SK-N-SH (cell line): ENCODE measurements at regions not wholly inside any gene's neighbourhood (a gene's known extent, or its start where the extent isn't known, plus 50 kb on each side); places are given as distances from the start of the nearest gene placed in this dataset.

Experiments
- CTCF ChIA-PET: fragments of 300-600, 350-600 bp; formaldehyde crosslinking; extraction: SDS; loops from one replicate; lab custom pipeline; 2021; lab: Yijun Ruan, JAX
- POLR2A ChIA-PET: fragments of 350-600 bp; sonication (Branson Sonifier 250); formaldehyde crosslinking; extraction: SDS; loops from one replicate; lab custom pipeline; 2020; ENCODE audit warnings: antibody characterized with exemption, inconsistent platforms; lab: Yijun Ruan, JAX
- DNase-seq: peaks from one replicate; pipeline ENCODE4 v3.0.0; 2012
- H2AFZ ChIP-seq: fragments of 200-600 bp; sonication (generic); 2 replicates; pipeline ENCODE4 v1.8.1; 2016; ENCODE audit warnings: antibody characterized with exemption, mild to moderate bottlenecking, low read depth
- H3F3A ChIP-seq: fragments of 200-600 bp; sonication (generic); replicated peaks from 2 replicates; pipeline ENCODE3; 2016; ENCODE audit warnings: antibody characterized with exemption, mild to moderate bottlenecking; ENCODE audit not compliant: insufficient read depth
- H3K27ac ChIP-seq, 2 experiments: fragments of 200-500 bp in 1 of 2; fragments of 200-600 bp in 1 of 2; sonication (Bioruptor generic) in 1 of 2; sonication (generic), shearing (Covaris generic) in 1 of 2; 2 replicates each; pipeline versions ENCODE4 v1.5.1 to v1.6.1; 2014 to 2016; ENCODE audit warnings: low read depth in 2 of 2, inconsistent platforms in 1 of 2, low read length in 1 of 2, mild to moderate bottlenecking in 1 of 2, mixed read lengths in 1 of 2
- H3K27me3 ChIP-seq: fragments of 200-600 bp; sonication (generic), shearing (Covaris generic); 2 replicates; pipeline ENCODE4 v1.6.1; 2016; ENCODE audit warnings: mixed run types; ENCODE audit not compliant: insufficient read depth
- H3K36me3 ChIP-seq, 2 experiments: fragments of 200-500 bp in 1 of 2; fragments of 200-600 bp in 1 of 2; sonication (Bioruptor generic) in 1 of 2; sonication (generic) in 1 of 2; replicated peaks in 1 of 2; 2 replicates each; pipeline versions ENCODE3 to v1.5.1; 2014 to 2016; ENCODE audit warnings: low read length in 1 of 2, mild to moderate bottlenecking in 1 of 2; ENCODE audit not compliant: insufficient read depth in 2 of 2, control insufficient read depth in 1 of 2
- H3K4me1 ChIP-seq, 2 experiments: fragments of 200-500 bp in 1 of 2; fragments of 200-600 bp in 1 of 2; sonication (Bioruptor generic) in 1 of 2; sonication (generic), shearing (Covaris generic) in 1 of 2; 2 replicates each; pipeline versions ENCODE4 v1.5.1 to v1.6.1; 2014 to 2016; ENCODE audit warnings: low read depth in 1 of 2, low read length in 1 of 2, mixed run types in 1 of 2; ENCODE audit not compliant: insufficient read depth in 2 of 2, control insufficient read depth in 1 of 2
- H3K4me2 ChIP-seq: fragments of 200-600 bp; sonication (generic), shearing (Covaris generic); 2 replicates; pipeline ENCODE4 v1.6.1; 2017; ENCODE audit warnings: mixed run types
- H3K4me3 ChIP-seq, 2 experiments: fragments of 200-500 bp in 1 of 2; fragments of 200-600 bp in 1 of 2; sonication (Bioruptor generic) in 1 of 2; sonication (generic), shearing (Covaris generic) in 1 of 2; 2 replicates each; pipeline versions ENCODE4 v1.5.1 to v1.8.1; 2014 to 2016; ENCODE audit warnings: low read depth in 2 of 2, inconsistent platforms in 1 of 2, low read length in 1 of 2, mild to moderate bottlenecking in 1 of 2, mixed read lengths in 1 of 2, moderate library complexity in 1 of 2
- H3K79me2 ChIP-seq: fragments of 200-600 bp; sonication (generic); 2 replicates; pipeline ENCODE4 v1.8.1; 2017; ENCODE audit warnings: mild to moderate bottlenecking; ENCODE audit not compliant: insufficient read depth
- H3K9ac ChIP-seq: fragments of 200-600 bp; sonication (generic); 2 replicates; pipeline ENCODE4 v1.6.1; 2017; ENCODE audit warnings: mixed run types
- H3K9me2 ChIP-seq: fragments of 200-600 bp; sonication (generic); 2 replicates; pipeline ENCODE4 v1.6.1; 2017; ENCODE audit warnings: mixed run types
- H3K9me3 ChIP-seq: fragments of 200-600 bp; sonication (generic); 2 replicates; pipeline ENCODE4 v1.6.1; 2017; ENCODE audit warnings: mixed run types, mild to moderate bottlenecking, moderate library complexity
- H4K20me1 ChIP-seq: fragments of 200-600 bp; sonication (generic); 2 replicates; pipeline ENCODE4 v1.6.1; 2017; ENCODE audit warnings: mild to moderate bottlenecking, mixed run types; ENCODE audit not compliant: insufficient read depth
- FOSL2 ChIP-seq: IDR thresholded peaks from 2 replicates; pipeline ENCODE4 v1.4.0; 2012; ENCODE audit warnings: low read depth, mild to moderate bottlenecking, moderate library complexity, borderline replicate concordance
- FOXJ3 ChIP-seq: sonication (generic); formaldehyde crosslinking; IDR thresholded peaks from 2 replicates; pipeline ENCODE4 v1.5.1; 2020; ENCODE audit warnings: mild to moderate bottlenecking, missing genetic modification reagents
- IRF3 ChIP-seq: fragments of 150-350 bp; IDR thresholded peaks from 2 replicates; pipeline ENCODE4 v1.6.1; 2016; ENCODE audit warnings: mild to moderate bottlenecking, low read depth, low read length
- JUND ChIP-seq: IDR thresholded peaks from 2 replicates; pipeline ENCODE4 v1.4.0; 2012
- MXI1 ChIP-seq: IDR thresholded peaks from 2 replicates; pipeline ENCODE4 v1.6.1; 2012; ENCODE audit warnings: mild to moderate bottlenecking, low read depth, low read length, improper control_type of control experiment
- NFIC ChIP-seq: IDR thresholded peaks from 2 replicates; pipeline ENCODE4 v1.4.0; 2012; ENCODE audit warnings: borderline replicate concordance
- PBX3 ChIP-seq: IDR thresholded peaks from 2 replicates; pipeline ENCODE4; 2012
- RAD21 ChIP-seq: IDR thresholded peaks from 2 replicates; pipeline ENCODE4 v1.6.1; 2012; ENCODE audit warnings: mild to moderate bottlenecking, low read length
- RCOR1 ChIP-seq: fragments of 150-350 bp; IDR thresholded peaks from 2 replicates; pipeline ENCODE4 v1.6.1; 2017; ENCODE audit warnings: antibody characterized with exemption, low read length
- RFX5 ChIP-seq: IDR thresholded peaks from 2 replicates; pipeline ENCODE4 v1.6.1; 2012; ENCODE audit warnings: mild to moderate bottlenecking, improper control_type of control experiment, low read length
- TAF1 ChIP-seq: IDR thresholded peaks from 2 replicates; pipeline ENCODE4 v1.6.1; 2012; ENCODE audit warnings: low read depth, mild to moderate bottlenecking, low read length, moderate library complexity, borderline replicate concordance
- TCF12 ChIP-seq: IDR thresholded peaks from 2 replicates; pipeline ENCODE4 v1.4.0; 2012
- TEAD4 ChIP-seq: IDR thresholded peaks from 2 replicates; pipeline ENCODE4 v1.4.0; 2012; ENCODE audit warnings: mild to moderate bottlenecking, borderline replicate concordance; ENCODE audit not compliant: insufficient read depth
- USF1 ChIP-seq: IDR thresholded peaks from 2 replicates; pipeline ENCODE4 v1.4.0; 2012; ENCODE audit warnings: low read depth, borderline replicate concordance
- USF2 ChIP-seq: fragments of 150-350 bp; IDR thresholded peaks from 2 replicates; pipeline ENCODE4 v1.6.1; 2017; ENCODE audit warnings: antibody characterized with exemption, low read length, low read depth, borderline replicate concordance
- WGBS: methylation state at CpG from one replicate; pipeline ENCODE4 v1.1.6; 2017; ENCODE audit warnings: low lambda C conversion rate; 5-methylcytosine and 5-hydroxymethylcytosine counted together
- TF ChIP-seq, protein P1 (sequence below): IDR thresholded peaks from 2 replicates; pipeline ENCODE4 v1.6.1; 2012; ENCODE audit warnings: mild to moderate bottlenecking, low read depth, low read length, moderate library complexity
- TF ChIP-seq, protein P2 (sequence below): fragments of 200-600 bp; sonication (generic); IDR thresholded peaks from 2 replicates; pipeline ENCODE4 v1.6.1; 2017; ENCODE audit warnings: antibody characterized with exemption, mild to moderate bottlenecking, moderate library complexity

DNA sequence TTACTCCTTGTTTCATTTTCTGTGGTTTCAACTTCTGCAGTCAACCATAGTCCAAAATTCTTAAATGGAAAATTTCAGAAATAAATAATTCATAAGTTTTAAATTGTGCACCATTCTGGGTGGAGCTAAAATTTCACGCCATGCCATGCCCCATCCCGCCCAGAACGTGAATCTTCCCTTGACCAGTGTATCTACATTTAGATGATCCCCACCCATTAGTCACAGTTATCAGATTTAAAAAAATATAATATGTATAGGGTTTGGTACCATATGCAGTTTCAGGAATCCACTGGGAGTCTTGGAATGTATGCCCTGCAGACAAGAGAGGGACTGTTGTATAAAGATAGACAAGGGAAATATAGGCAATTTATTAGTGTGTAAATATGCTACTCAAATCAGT is 759.7 kb upstream of the ZNF608 start (continued):
- TF ChIP-seq, protein P1, sequence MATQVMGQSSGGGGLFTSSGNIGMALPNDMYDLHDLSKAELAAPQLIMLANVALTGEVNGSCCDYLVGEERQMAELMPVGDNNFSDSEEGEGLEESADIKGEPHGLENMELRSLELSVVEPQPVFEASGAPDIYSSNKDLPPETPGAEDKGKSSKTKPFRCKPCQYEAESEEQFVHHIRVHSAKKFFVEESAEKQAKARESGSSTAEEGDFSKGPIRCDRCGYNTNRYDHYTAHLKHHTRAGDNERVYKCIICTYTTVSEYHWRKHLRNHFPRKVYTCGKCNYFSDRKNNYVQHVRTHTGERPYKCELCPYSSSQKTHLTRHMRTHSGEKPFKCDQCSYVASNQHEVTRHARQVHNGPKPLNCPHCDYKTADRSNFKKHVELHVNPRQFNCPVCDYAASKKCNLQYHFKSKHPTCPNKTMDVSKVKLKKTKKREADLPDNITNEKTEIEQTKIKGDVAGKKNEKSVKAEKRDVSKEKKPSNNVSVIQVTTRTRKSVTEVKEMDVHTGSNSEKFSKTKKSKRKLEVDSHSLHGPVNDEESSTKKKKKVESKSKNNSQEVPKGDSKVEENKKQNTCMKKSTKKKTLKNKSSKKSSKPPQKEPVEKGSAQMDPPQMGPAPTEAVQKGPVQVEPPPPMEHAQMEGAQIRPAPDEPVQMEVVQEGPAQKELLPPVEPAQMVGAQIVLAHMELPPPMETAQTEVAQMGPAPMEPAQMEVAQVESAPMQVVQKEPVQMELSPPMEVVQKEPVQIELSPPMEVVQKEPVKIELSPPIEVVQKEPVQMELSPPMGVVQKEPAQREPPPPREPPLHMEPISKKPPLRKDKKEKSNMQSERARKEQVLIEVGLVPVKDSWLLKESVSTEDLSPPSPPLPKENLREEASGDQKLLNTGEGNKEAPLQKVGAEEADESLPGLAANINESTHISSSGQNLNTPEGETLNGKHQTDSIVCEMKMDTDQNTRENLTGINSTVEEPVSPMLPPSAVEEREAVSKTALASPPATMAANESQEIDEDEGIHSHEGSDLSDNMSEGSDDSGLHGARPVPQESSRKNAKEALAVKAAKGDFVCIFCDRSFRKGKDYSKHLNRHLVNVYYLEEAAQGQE: no peak
- no peak for TF ChIP-seq FOSL2
- TF ChIP-seq RFX5: no peak
- no peak for TF ChIP-seq USF2
- no peak for TF ChIP-seq TAF1
- no peak for TF ChIP-seq NFIC
- no peak for TF ChIP-seq RCOR1

DNA sequence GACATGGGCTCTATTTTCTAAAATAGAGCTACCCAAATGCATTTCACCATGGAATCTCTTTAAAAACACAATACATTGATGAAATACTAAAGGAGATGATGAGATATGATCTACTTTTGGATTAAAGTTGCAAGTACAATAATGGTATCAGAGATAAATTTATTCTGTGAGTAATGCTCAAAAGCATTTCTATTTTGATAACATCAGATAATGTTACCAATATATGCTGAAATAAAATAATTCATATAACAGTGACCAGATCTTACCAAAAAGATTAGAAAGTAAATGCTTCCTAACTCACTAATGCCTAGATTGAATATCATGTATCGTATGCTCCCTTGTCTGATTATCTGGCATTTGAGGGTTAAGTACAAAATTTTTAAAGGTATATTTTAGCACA is 761.8 kb upstream of the ZNF608 start:
- Histone ChIP-seq H4K20me1 (no peaks in the 10 kb centered on the region), H2AFZ (no peak overlapping the region), H3K9me2 (no peaks in the 10 kb centered on the region), H3K27me3 (no peaks in the 10 kb centered on the region), H3K4me3 (no peak overlapping the region), H3K79me2 (no peaks in the 10 kb centered on the region), H3K4me1 (no peaks in the 10 kb centered on the region), H3K9me3 (no peaks in the 10 kb centered on the region), H3K27ac (no peak overlapping the region), H3K36me3 (no peaks in the 10 kb centered on the region), H3K9ac (no peak overlapping the region), H3K4me2 (no peak overlapping the region), H3F3A (no peaks in the 10 kb centered on the region)
- ChIA-PET POLR2A (no interaction called here), CTCF (interaction anchor here (0.6 kb wide), 1 partner anchor 1841 kb away, joined by 3 read pairs; no protein-coding TSS in a partner anchor)
- 61% methylated on average over 1 of the region's 1 CpG for WGBS
- DNase-seq: no peak
- TF ChIP-seq FOSL2 (no peak), USF1 (no peak), PBX3 (peak; percentile 23; the same call in 1 of the 2 replicates), JUND (peak; percentile 52), TEAD4 (peak; percentile 56; the same call in 1 of the 2 replicates), RCOR1 (no peak), TCF12 (peak; percentile 56), MXI1 (no peak), NFIC (no peak), TAF1 (no peak), IRF3 (no peak), RAD21 (no peak), FOXJ3 (no peak)
- TF ChIP-seq, protein P2, sequence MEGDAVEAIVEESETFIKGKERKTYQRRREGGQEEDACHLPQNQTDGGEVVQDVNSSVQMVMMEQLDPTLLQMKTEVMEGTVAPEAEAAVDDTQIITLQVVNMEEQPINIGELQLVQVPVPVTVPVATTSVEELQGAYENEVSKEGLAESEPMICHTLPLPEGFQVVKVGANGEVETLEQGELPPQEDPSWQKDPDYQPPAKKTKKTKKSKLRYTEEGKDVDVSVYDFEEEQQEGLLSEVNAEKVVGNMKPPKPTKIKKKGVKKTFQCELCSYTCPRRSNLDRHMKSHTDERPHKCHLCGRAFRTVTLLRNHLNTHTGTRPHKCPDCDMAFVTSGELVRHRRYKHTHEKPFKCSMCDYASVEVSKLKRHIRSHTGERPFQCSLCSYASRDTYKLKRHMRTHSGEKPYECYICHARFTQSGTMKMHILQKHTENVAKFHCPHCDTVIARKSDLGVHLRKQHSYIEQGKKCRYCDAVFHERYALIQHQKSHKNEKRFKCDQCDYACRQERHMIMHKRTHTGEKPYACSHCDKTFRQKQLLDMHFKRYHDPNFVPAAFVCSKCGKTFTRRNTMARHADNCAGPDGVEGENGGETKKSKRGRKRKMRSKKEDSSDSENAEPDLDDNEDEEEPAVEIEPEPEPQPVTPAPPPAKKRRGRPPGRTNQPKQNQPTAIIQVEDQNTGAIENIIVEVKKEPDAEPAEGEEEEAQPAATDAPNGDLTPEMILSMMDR: no peak
- TF ChIP-seq, protein P1: no peak
